ENCODE measurements at regions not wholly inside any gene's neighbourhood (a gene's known extent, or its start where the extent isn't known, plus 50 kb on each side); places are given as distances from the start of the nearest gene placed in this dataset.

DNA sequence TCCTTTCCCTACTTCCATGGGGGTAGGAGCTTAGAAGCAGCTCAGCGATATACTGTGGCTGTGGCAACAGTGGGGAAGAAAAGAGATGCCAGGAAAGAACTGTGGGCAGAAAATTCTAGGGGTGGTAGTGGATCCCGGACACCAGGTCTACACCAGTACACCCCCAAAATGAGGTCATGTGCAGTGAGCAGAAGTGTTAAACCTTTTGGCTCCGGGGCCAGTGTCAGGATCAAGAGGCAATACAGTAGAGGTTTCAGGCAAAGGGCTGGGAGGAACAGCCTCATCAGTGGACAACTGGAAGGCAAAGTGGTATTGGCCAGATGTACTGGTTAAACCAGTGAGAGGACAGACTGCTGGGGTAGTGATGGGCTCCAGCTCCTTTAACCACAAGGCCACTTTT lies 163.1 kb upstream of the CCL2 start:
- TF ChIP-seq CTCF (IDR thresholded peaks at IDR 0.05): no peak
- no peaks in the 10 kb centered on the region for H3K4me1 Mint-ChIP-seq (ENCODE audit: low read depth)
- H3K36me3 Mint-ChIP-seq (ENCODE audit: low read depth): no peaks in the 10 kb centered on the region
- DNase-seq: no peak
- peaks cover 55% of the 10 kb centered on the region for H3K9me3 Mint-ChIP-seq
- no peak overlapping the region for H3K27ac Mint-ChIP-seq
- no peak overlapping the region for H3K4me3 Mint-ChIP-seq
- H3K27me3 Mint-ChIP-seq (ENCODE audit: insufficient read depth): no peaks in the 10 kb centered on the region

- TF ChIP-seq CTCF (IDR thresholded peaks at IDR 0.05): no peak
- H3K27me3 Mint-ChIP-seq (ENCODE audit: insufficient read depth): no peaks in the 10 kb centered on the region; the same call in 1 of the 2 replicates
- H3K36me3 Mint-ChIP-seq (ENCODE audit: low read depth): no peaks in the 10 kb centered on the region
- no peaks in the 10 kb centered on the region for H3K4me1 Mint-ChIP-seq (ENCODE audit: low read depth)
- no peak for DNase-seq
- H3K9me3 Mint-ChIP-seq: peaks cover 72% of the 10 kb centered on the region
- H3K27ac Mint-ChIP-seq: no peak overlapping the region
- H3K4me3 Mint-ChIP-seq: no peak overlapping the region
Measured at GRCh38 chr17:34095106-34095505, 160.0 kb upstream of the CCL2 start.

- Mint-ChIP-seq H3K27me3 (ENCODE audit: insufficient read depth) (no peaks in the 10 kb centered on the region; the same call in 1 of the 2 replicates), H3K4me1 (ENCODE audit: low read depth) (no peaks in the 10 kb centered on the region), H3K36me3 (ENCODE audit: low read depth) (no peaks in the 10 kb centered on the region), H3K4me3 (no peak overlapping the region), H3K9me3 (peaks cover 53% of the 10 kb centered on the region), H3K27ac (no peak overlapping the region)
- DNase-seq: no peak
- TF ChIP-seq CTCF (IDR thresholded peaks at IDR 0.05): no peak
Measured at GRCh38 chr17:34098699-34099098, 156.4 kb upstream of the CCL2 start.

GRCh38 chr17:34099859-34100515 lies 155.1 kb upstream of the CCL2 start:
- H3K36me3 Mint-ChIP-seq (ENCODE audit: low read depth): no peaks in the 10 kb centered on the region
- no peaks in the 10 kb centered on the region; the same call in 1 of the 2 replicates for H3K27me3 Mint-ChIP-seq (ENCODE audit: insufficient read depth)
- H3K27ac Mint-ChIP-seq: no peak overlapping the region
- no peak overlapping the region for H3K4me3 Mint-ChIP-seq
- H3K9me3 Mint-ChIP-seq: peaks cover 46% of the 10 kb centered on the region
- no peak for DNase-seq
- no peak for TF ChIP-seq CTCF (IDR thresholded peaks at IDR 0.05)
- H3K4me1 Mint-ChIP-seq (ENCODE audit: low read depth): no peaks in the 10 kb centered on the region

DNA sequence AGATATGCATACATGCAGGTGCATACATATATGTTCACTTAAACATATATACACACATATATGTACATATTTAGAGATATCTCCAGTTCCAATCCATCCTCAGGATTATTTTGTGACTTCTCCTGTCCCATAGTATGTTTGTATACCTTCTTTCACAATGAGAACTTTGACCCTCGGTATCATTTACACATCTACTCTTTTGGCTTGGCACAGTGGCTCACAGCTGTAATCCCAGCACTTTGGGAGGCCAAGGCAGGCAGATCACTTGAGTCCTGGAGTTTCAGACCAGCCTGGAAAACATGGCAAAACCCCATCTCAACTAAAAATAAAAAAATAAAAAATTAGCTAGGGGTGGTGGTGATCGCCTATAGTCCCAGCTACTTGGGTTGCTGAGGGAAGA lies 148.1 kb upstream of the CCL2 start:
- Mint-ChIP-seq H3K4me1 (ENCODE audit: low read depth) (no peaks in the 10 kb centered on the region), H3K36me3 (ENCODE audit: low read depth) (no peaks in the 10 kb centered on the region), H3K27ac (no peak overlapping the region), H3K27me3 (ENCODE audit: insufficient read depth) (no peaks in the 10 kb centered on the region), H3K4me3 (no peak overlapping the region), H3K9me3 (peaks cover 4% of the 10 kb centered on the region; the same call in 1 of the 2 replicates)
- no peak for TF ChIP-seq CTCF (IDR thresholded peaks at IDR 0.05)
- no peak for DNase-seq
